GM12878 (cell line): ENCODE measurements at regions not wholly inside any gene's neighbourhood (a gene's known extent, or its start where the extent isn't known, plus 50 kb on each side); places are given as distances from the start of the nearest gene placed in this dataset.

ENCODE experiments used
- SUZ12 ChIP-seq: fragments of 200-600 bp; sonication (generic); IDR thresholded peaks from one replicate; pipeline ENCODE4 v1.6.1; 2018; ENCODE audit warnings: antibody characterized with exemption, mild to moderate bottlenecking; ENCODE audit not compliant: unreplicated experiment
- TF ChIP-seq, protein P1 (sequence below): fragments of 450-650 bp; formaldehyde crosslinking; IDR thresholded peaks from 2 replicates; pipeline ENCODE4 v1.4.0; 2020; ENCODE audit warnings: mild to moderate bottlenecking, moderate library complexity
- TF ChIP-seq, protein P2 (sequence below): fragments of 450-650 bp; IDR thresholded peaks from 2 replicates; pipeline ENCODE4 v1.6.1; 2017; ENCODE audit warnings: mild to moderate bottlenecking, moderate library complexity

DNA sequence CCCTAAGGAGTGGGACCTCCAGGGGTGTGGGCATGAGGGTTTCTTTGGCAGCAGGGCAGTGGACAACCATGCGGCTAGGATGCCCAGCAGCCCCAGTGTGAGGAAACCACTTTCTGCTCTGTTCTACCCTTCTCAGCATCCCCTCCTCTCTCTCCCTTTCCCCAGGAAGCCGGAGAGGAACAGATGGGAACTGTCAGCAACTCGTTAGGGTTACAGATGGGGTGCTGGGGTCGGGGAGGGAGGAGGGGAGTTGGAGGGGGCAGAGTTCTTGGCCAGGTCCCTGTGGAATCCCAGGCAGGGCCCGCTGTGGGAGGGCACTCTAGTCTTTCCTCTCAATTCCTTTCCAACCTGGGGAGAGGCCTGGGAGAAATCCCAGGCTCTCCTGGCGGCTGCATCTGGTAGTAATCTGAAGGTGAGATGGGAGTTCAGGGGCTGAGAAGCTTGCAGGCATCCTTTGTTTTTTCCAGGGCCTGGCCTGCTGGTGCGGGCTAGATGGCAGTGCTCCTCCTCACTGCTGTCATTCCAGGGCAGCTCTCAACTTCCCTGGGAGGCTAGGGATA lies 93.9 kb upstream of the CSF3R start (continued):
- TF ChIP-seq, protein P1, sequence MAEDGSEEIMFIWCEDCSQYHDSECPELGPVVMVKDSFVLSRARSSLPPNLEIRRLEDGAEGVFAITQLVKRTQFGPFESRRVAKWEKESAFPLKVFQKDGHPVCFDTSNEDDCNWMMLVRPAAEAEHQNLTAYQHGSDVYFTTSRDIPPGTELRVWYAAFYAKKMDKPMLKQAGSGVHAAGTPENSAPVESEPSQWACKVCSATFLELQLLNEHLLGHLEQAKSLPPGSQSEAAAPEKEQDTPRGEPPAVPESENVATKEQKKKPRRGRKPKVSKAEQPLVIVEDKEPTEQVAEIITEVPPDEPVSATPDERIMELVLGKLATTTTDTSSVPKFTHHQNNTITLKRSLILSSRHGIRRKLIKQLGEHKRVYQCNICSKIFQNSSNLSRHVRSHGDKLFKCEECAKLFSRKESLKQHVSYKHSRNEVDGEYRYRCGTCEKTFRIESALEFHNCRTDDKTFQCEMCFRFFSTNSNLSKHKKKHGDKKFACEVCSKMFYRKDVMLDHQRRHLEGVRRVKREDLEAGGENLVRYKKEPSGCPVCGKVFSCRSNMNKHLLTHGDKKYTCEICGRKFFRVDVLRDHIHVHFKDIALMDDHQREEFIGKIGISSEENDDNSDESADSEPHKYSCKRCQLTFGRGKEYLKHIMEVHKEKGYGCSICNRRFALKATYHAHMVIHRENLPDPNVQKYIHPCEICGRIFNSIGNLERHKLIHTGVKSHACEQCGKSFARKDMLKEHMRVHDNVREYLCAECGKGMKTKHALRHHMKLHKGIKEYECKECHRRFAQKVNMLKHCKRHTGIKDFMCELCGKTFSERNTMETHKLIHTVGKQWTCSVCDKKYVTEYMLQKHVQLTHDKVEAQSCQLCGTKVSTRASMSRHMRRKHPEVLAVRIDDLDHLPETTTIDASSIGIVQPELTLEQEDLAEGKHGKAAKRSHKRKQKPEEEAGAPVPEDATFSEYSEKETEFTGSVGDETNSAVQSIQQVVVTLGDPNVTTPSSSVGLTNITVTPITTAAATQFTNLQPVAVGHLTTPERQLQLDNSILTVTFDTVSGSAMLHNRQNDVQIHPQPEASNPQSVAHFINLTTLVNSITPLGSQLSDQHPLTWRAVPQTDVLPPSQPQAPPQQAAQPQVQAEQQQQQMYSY (CRISPR knock-in tag) = no peak
- TF ChIP-seq SUZ12 = no peak
- TF ChIP-seq, protein P2, sequence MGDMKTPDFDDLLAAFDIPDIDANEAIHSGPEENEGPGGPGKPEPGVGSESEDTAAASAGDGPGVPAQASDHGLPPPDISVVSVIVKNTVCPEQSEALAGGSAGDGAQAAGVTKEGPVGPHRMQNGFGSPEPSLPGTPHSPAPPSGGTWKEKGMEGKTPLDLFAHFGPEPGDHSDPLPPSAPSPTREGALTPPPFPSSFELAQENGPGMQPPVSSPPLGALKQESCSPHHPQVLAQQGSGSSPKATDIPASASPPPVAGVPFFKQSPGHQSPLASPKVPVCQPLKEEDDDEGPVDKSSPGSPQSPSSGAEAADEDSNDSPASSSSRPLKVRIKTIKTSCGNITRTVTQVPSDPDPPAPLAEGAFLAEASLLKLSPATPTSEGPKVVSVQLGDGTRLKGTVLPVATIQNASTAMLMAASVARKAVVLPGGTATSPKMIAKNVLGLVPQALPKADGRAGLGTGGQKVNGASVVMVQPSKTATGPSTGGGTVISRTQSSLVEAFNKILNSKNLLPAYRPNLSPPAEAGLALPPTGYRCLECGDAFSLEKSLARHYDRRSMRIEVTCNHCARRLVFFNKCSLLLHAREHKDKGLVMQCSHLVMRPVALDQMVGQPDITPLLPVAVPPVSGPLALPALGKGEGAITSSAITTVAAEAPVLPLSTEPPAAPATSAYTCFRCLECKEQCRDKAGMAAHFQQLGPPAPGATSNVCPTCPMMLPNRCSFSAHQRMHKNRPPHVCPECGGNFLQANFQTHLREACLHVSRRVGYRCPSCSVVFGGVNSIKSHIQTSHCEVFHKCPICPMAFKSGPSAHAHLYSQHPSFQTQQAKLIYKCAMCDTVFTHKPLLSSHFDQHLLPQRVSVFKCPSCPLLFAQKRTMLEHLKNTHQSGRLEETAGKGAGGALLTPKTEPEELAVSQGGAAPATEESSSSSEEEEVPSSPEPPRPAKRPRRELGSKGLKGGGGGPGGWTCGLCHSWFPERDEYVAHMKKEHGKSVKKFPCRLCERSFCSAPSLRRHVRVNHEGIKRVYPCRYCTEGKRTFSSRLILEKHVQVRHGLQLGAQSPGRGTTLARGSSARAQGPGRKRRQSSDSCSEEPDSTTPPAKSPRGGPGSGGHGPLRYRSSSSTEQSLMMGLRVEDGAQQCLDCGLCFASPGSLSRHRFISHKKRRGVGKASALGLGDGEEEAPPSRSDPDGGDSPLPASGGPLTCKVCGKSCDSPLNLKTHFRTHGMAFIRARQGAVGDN = no peak
- TF ChIP-seq, all 136 proteins: peak for 0
